ENCODE measurements at regions not wholly inside any gene's neighbourhood (a gene's known extent, or its start where the extent isn't known, plus 50 kb on each side); places are given as distances from the start of the nearest gene placed in this dataset.

GRCh38 chr2:209321076-209321475 lies 102.8 kb upstream of the MAP2 start:
- Mint-ChIP-seq H3K36me3 (ENCODE audit: low read depth) (no peaks in the 10 kb centered on the region), H3K9me3 (no peaks in the 10 kb centered on the region), H3K4me1 (ENCODE audit: low read depth) (no peaks in the 10 kb centered on the region), H3K27me3 (ENCODE audit: low read depth) (no peaks in the 10 kb centered on the region), H3K4me3 (no peak overlapping the region), H3K27ac (no peak overlapping the region)

DNA sequence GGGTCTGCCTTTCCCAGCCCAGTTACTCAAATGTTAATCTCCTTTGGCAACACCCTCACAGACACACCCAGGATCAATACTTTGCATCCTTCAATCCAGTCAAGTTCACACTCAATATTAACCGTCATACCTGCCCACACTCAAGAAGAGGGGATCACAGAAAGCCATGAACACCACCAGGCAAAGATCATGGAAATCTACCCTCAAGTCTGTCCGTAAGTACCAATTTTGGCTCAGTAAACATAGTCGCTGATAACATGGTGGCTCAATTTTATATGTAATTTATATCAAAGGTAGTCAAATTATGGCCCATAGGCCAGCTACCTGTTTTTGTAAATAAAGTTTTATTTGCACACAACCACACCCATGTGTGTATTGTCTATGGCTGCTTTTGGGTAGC lies 102.3 kb upstream of the MAP2 start:
- H3K9me3 Mint-ChIP-seq = no peaks in the 10 kb centered on the region
- H3K4me3 Mint-ChIP-seq = no peak overlapping the region
- H3K36me3 Mint-ChIP-seq (ENCODE audit: low read depth) = no peaks in the 10 kb centered on the region
- H3K4me1 Mint-ChIP-seq (ENCODE audit: low read depth) = no peaks in the 10 kb centered on the region
- H3K27me3 Mint-ChIP-seq (ENCODE audit: low read depth) = no peaks in the 10 kb centered on the region
- no peak overlapping the region for H3K27ac Mint-ChIP-seq

- Mint-ChIP-seq H3K9me3 (no peaks in the 10 kb centered on the region), H3K4me3 (no peak overlapping the region), H3K4me1 (ENCODE audit: low read depth) (no peaks in the 10 kb centered on the region), H3K36me3 (ENCODE audit: low read depth) (no peaks in the 10 kb centered on the region), H3K27ac (no peak overlapping the region), H3K27me3 (ENCODE audit: low read depth) (no peaks in the 10 kb centered on the region)
Measured at GRCh38 chr2:209322041-209322440, 101.8 kb upstream of the MAP2 start.

- Mint-ChIP-seq H3K4me1 (ENCODE audit: low read depth) (no peaks in the 10 kb centered on the region), H3K4me3 (no peak overlapping the region), H3K27me3 (ENCODE audit: low read depth) (no peaks in the 10 kb centered on the region), H3K36me3 (ENCODE audit: low read depth) (no peaks in the 10 kb centered on the region), H3K27ac (no peak overlapping the region), H3K9me3 (no peaks in the 10 kb centered on the region)
Measured at GRCh38 chr2:209322905-209323512, 100.8 kb upstream of the MAP2 start.

DNA sequence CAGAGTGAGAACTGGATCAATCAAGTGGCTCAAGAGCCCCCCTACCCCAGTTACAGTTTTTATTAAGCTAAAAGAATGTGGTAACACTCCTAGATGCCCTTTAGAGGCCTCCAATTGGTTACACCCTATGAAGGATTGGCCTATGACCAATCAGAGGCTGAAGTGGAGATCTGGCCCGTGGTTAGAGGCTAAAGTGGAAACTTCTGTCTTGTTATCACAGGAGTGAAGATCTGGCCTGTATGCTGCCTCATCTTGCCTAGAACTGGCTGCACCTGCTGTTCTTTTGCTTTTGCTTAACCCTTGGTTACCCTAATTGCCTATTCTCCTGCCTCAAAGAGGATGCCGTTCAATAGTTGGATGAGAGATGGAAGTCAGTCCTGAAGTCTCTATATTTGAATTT lies 100.1 kb upstream of the MAP2 start:
- Mint-ChIP-seq H3K27me3 (ENCODE audit: low read depth) (no peaks in the 10 kb centered on the region), H3K36me3 (ENCODE audit: low read depth) (no peaks in the 10 kb centered on the region), H3K9me3 (no peaks in the 10 kb centered on the region), H3K4me1 (ENCODE audit: low read depth) (no peaks in the 10 kb centered on the region), H3K4me3 (no peak overlapping the region), H3K27ac (no peak overlapping the region)

GRCh38 chr2:209324281-209324680 lies 99.6 kb upstream of the MAP2 start:
- Mint-ChIP-seq H3K27me3 (ENCODE audit: low read depth) (no peaks in the 10 kb centered on the region), H3K9me3 (no peaks in the 10 kb centered on the region), H3K4me1 (ENCODE audit: low read depth) (no peaks in the 10 kb centered on the region), H3K36me3 (ENCODE audit: low read depth) (no peaks in the 10 kb centered on the region), H3K4me3 (no peak overlapping the region), H3K27ac (no peak overlapping the region)

- Mint-ChIP-seq H3K27me3 (ENCODE audit: low read depth) (no peaks in the 10 kb centered on the region), H3K36me3 (ENCODE audit: low read depth) (no peaks in the 10 kb centered on the region), H3K4me3 (no peak overlapping the region), H3K27ac (no peak overlapping the region), H3K4me1 (ENCODE audit: low read depth) (no peaks in the 10 kb centered on the region), H3K9me3 (no peaks in the 10 kb centered on the region)
Measured at GRCh38 chr2:209331291-209331844, 92.5 kb upstream of the MAP2 start.

DNA sequence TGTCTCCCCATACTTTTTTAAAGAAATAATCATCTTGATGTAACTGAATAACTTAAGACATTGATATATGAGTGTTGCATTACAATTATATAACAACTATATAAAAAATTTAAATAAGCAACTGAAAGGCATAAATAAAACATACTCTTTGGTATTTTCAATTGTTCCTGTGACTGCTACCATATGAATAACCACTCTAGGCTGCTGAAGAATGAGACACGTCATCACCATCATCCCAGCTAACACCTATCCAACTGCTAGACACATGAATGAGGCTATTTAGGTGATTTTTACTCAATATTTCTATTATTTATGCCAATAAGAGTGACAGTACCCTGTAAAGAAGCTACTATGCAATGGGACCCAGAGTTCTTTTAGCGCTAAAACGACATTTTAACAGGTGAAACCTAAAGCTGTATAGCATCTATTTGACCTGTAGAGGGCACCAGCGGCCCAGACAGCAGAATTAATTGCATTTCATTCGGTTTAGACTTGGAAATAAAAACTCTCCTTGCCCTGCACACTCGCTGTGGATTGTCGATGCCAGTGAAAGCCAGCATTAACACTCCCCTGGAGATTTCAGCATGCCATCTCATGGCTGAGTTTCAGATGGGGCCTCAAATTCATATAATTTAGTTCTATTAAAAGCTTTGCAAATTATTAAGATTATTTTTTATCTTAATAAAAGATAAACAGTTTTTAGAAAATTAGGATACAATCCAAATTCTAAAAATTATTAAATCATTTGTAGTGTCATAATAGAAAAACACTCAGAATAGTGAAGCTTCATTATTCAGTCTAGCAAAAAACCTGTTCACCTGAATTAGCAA lies 89.4 kb upstream of the MAP2 start:
- no peaks in the 10 kb centered on the region for H3K27me3 Mint-ChIP-seq (ENCODE audit: low read depth)
- H3K36me3 Mint-ChIP-seq (ENCODE audit: low read depth) = no peaks in the 10 kb centered on the region
- no peaks in the 10 kb centered on the region for H3K9me3 Mint-ChIP-seq
- no peaks in the 10 kb centered on the region for H3K4me1 Mint-ChIP-seq (ENCODE audit: low read depth)
- H3K4me3 Mint-ChIP-seq = no peak overlapping the region
- no peak overlapping the region for H3K27ac Mint-ChIP-seq

DNA sequence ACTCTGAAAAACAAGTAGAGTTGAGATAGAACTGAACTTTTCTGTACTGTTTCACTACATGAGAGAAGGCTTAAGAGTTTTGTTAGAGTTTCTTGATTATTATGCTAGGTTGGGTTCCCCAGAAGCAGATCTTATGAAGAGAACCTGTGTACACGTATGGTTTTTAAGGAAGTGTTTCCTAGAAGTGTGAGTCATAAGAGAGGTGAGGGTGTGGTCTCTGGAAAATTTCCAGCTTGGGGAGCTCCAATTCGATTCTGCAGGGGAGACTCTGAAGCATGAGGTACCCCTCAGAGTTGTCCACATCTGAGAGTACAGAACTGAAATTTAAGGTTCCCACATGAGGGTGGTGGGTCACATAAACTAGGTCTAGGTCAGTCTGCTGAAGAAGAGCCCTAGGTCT lies 83.3 kb upstream of the MAP2 start:
- Mint-ChIP-seq H3K9me3 (no peaks in the 10 kb centered on the region), H3K36me3 (ENCODE audit: low read depth) (no peaks in the 10 kb centered on the region), H3K27ac (no peak overlapping the region), H3K4me3 (no peak overlapping the region), H3K4me1 (ENCODE audit: low read depth) (no peaks in the 10 kb centered on the region), H3K27me3 (ENCODE audit: low read depth) (no peaks in the 10 kb centered on the region)

- H3K9me3 Mint-ChIP-seq = no peaks in the 10 kb centered on the region
- H3K27ac Mint-ChIP-seq = no peak overlapping the region
- H3K4me1 Mint-ChIP-seq (ENCODE audit: low read depth) = no peaks in the 10 kb centered on the region
- H3K4me3 Mint-ChIP-seq = no peak overlapping the region
- no peaks in the 10 kb centered on the region for H3K27me3 Mint-ChIP-seq (ENCODE audit: low read depth)
- H3K36me3 Mint-ChIP-seq (ENCODE audit: low read depth) = no peaks in the 10 kb centered on the region
Measured at GRCh38 chr2:209344349-209344748, 79.5 kb upstream of the MAP2 start.

DNA sequence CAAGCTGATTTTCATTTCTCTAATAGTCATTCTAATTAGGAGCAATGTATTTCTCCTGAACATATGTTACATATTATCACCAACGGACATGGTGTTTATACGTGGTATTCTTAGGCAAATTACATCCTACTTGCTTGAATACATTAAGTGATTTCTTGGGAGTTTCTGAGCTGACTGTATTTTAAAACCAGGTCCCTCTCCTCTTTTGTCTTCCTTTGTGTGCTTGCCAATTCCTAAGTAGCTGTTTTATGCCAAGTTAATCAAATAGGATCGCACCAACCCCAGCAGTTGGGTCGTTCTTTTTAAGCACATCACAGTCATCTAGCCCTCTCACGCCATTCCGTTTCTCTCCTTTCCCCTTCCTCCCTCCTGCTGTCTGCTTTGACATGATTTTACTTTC lies 75.4 kb upstream of the MAP2 start:
- H3K4me1 Mint-ChIP-seq (ENCODE audit: low read depth) = no peaks in the 10 kb centered on the region
- H3K27ac Mint-ChIP-seq = no peak overlapping the region
- no peak overlapping the region for H3K4me3 Mint-ChIP-seq
- no peaks in the 10 kb centered on the region for H3K36me3 Mint-ChIP-seq (ENCODE audit: low read depth)
- H3K9me3 Mint-ChIP-seq = no peaks in the 10 kb centered on the region
- H3K27me3 Mint-ChIP-seq (ENCODE audit: low read depth) = no peaks in the 10 kb centered on the region

DNA sequence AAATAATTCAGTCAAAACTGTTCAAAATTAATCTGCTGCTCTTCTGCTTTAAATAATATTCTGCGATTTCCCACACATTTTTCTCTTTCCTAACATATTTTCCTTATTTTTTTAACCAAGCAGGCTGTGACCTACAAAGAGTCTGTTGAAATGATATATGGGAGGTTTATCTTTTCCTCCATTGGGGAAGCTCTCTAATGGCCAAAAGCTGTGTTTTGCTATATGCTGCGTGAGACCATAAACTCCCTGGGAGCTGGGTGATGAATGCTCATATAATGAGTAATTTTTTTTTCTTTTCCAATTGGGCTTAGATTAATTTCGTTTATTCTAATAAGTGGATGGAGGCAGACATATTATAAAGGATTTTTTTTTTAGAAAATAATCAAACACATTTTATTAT lies 72.2 kb upstream of the MAP2 start:
- no peaks in the 10 kb centered on the region for H3K36me3 Mint-ChIP-seq (ENCODE audit: low read depth)
- H3K9me3 Mint-ChIP-seq = no peaks in the 10 kb centered on the region
- no peaks in the 10 kb centered on the region for H3K27me3 Mint-ChIP-seq (ENCODE audit: low read depth)
- H3K4me1 Mint-ChIP-seq (ENCODE audit: low read depth) = no peaks in the 10 kb centered on the region
- no peak overlapping the region for H3K27ac Mint-ChIP-seq
- H3K4me3 Mint-ChIP-seq = no peak overlapping the region

DNA sequence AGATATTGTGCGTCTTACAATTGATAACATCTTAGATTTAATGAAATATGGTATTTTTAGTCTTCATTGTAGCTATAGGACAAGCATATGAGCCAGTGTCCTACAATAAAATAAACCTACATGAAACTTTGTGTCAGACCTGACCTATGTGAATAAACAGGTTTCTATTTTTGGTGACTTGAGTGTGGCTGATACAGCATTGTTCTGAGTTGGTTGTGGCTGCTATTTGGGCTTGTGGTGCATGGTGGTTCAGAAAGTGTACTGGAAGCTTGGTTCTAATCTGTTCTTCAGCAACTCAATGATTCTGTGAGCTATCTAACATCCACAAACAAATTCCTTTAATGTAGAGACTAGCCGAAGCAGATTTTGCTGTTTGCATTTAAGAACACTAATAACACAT lies 64.9 kb upstream of the MAP2 start:
- no peak overlapping the region for H3K4me3 Mint-ChIP-seq
- H3K27ac Mint-ChIP-seq = no peak overlapping the region

GRCh38 chr2:209367075-209367747 lies 56.6 kb upstream of the MAP2 start:
- no peak overlapping the region for H3K27ac Mint-ChIP-seq
- H3K4me3 Mint-ChIP-seq = no peak overlapping the region
- H3K4me1 Mint-ChIP-seq (ENCODE audit: low read depth) = no peaks in the 10 kb centered on the region
- H3K27me3 Mint-ChIP-seq (ENCODE audit: low read depth) = no peaks in the 10 kb centered on the region
- H3K9me3 Mint-ChIP-seq = peaks cover 3% of the 10 kb centered on the region
- no peaks in the 10 kb centered on the region for H3K36me3 Mint-ChIP-seq (ENCODE audit: low read depth)

More for the DNA sequence above, 64.9 kb upstream of the MAP2 start:
- Mint-ChIP-seq H3K36me3 (ENCODE audit: low read depth) (no peaks in the 10 kb centered on the region), H3K4me1 (ENCODE audit: low read depth) (no peaks in the 10 kb centered on the region), H3K27me3 (ENCODE audit: low read depth) (no peaks in the 10 kb centered on the region), H3K9me3 (no peaks in the 10 kb centered on the region)

DNA sequence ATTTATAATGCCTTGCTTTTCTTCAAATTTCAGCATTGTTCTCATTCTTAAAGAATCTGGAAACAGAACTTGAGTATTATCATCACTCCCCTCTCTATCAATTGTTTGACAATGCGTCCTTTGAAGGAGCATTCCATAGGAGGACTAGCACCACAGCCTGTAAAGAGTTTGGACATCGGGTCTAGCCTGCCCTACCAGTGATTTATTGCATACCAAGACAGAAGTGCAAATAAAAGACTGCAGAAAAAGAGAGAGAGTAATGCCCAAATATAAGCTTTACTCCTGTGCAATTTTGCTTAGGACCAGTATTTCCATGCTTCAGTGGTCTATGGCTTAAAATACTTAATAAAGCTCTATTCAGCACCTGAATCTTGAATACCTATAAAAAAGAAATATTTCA lies 55.4 kb upstream of the MAP2 start:
- no peaks in the 10 kb centered on the region for H3K27me3 Mint-ChIP-seq (ENCODE audit: low read depth)

More for the DNA sequence above, 55.4 kb upstream of the MAP2 start:
- Mint-ChIP-seq H3K4me3 (no peak overlapping the region), H3K36me3 (ENCODE audit: low read depth) (no peaks in the 10 kb centered on the region), H3K27ac (no peak overlapping the region), H3K9me3 (peaks cover 3% of the 10 kb centered on the region), H3K4me1 (ENCODE audit: low read depth) (no peaks in the 10 kb centered on the region)
